ENCODE measurements at regions not wholly inside any gene's neighbourhood (a gene's known extent, or its start where the extent isn't known, plus 50 kb on each side); places are given as distances from the start of the nearest gene placed in this dataset.

DNA sequence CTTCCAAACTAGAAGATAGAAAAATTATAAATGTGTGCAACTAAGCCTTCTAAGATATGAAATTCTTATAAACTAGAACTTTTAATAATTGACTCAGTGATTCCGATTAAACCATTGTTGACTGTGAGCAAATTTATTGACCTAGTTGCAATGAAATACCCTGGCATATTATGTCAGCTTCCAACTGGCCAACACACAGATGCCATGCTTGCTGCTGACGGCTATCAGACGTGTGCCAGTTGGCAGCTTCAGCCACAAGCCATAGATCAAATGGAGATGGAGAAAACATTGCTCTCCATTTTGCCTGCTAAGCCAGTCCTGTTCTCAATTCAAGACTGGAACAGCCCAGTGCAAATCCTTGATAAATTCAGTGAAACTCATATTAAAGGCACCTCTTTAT, 101.7 kb upstream of the HDGFL1 start:
- no peak overlapping the region for H3K27ac ChIP-seq
- no peak overlapping the region for H3K9ac ChIP-seq
- H3K4me3 ChIP-seq = no peak overlapping the region
- H4K20me1 ChIP-seq = no peaks in the 10 kb centered on the region
- H3K9me3 ChIP-seq (replicated peaks in 1 of 11) = no peaks in the 10 kb centered on the region; a peak in 1 of 22 replicates
- no peaks in the 10 kb centered on the region for H3K27me3 ChIP-seq
- H3K4me2 ChIP-seq = no peak overlapping the region
- no peak for TF ChIP-seq Cebpa-rat (IDR thresholded peaks at IDR 0.05)
- H3K4me1 ChIP-seq = peaks cover 7 to 19% (median 14%) of the 10 kb centered on the region in 10 experiments; a peak in 17 of 20 replicates
- H3K36me3 ChIP-seq = no peaks in the 10 kb centered on the region

DNA sequence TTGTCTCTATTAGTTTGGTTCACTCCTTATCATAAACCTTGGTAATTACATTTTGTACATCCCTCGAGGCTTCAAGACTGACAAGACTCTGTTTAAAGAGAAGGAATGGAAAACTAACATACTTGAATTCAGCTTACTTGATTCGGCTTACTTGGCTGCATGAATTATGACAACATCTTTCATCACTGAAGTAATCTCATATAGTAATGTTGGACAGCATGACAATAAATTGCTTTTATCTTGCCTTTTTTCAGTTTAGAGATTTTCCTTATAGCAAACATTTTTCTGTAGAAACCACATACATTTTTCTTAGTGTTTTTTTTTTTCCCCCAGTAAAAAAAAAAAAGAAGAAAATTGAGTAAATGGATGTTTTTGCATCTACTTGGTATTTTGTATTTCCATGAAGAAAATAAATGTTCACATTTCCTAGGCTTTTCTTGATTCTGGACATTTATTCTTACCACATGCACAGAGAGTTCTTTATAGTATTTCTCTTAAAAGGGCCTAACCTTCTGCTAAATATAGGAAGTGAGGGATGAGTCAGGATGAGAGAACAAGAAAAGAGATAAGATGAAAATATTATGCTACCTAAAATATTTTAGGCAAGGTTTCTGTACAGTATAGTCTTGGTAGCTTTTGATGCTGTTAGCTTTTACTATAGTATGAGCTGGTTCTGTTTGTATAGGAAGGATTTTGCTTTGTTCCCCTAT, 101.0 kb upstream of the HDGFL1 start:
- H3K4me1 ChIP-seq = peaks cover 7 to 19% (median 14%) of the 10 kb centered on the region in 10 experiments; a peak in 17 of 20 replicates
- H3K36me3 ChIP-seq = no peaks in the 10 kb centered on the region
- no peaks in the 10 kb centered on the region for H4K20me1 ChIP-seq

DNA sequence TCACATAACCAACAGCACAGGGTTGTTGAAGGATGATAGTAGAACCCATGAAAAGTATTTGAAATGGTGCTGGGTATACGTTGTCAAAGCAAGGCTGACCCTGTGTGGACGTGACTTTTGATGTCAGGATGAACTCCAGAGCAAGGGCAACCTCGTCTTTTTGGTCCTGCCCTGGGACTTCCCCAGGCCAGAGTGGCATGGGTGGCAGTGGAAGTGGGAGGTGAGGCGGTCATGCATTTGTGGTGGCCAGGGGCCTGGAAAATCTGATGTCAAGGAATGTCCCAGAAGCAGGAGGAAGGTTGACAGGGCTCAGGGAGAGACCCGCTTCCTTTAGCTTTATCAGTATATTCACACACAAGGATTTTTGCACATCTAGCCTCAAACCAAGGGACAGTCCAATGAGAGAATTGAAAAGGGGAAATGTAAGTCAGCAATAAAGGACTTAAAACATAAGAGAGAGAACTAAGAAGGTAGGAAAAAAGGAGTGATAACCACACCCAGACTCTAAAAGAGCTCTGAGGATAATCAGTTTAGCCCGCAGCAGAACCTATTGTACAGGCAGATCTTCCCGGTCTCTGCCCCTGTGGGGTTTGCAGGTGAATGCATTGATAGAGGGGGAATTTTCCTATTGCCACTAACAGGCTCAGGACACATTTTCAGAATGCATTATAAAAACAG, 98.8 kb upstream of the HDGFL1 start:
- no peaks in the 10 kb centered on the region for H3K27me3 ChIP-seq
- 0 out of 22 replicates have a peak overlapping the region, but pooled peaks of 1 of the 11 experiments have one; percentile 28 for H3K9ac ChIP-seq
- H3K4me2 ChIP-seq = peak overlapping the region in 9 of 11 experiments; percentile 5 to 53 (median 33); a peak in 11 of 22 replicates
- H3K4me3 ChIP-seq = no peak overlapping the region
- no peak for TF ChIP-seq Cebpa-rat (IDR thresholded peaks at IDR 0.05)
- H3K4me1 ChIP-seq = peaks cover 7 to 19% (median 14%) of the 10 kb centered on the region in 10 experiments; a peak in 17 of 20 replicates
- no peaks in the 10 kb centered on the region for H3K36me3 ChIP-seq
- H4K20me1 ChIP-seq = no peaks in the 10 kb centered on the region
- no peaks in the 10 kb centered on the region for H3K9me3 ChIP-seq (replicated peaks in 1 of 11)
- H3K27ac ChIP-seq = no peak overlapping the region

More for the DNA sequence above, 101.0 kb upstream of the HDGFL1 start:
- H3K4me2 ChIP-seq = no peak overlapping the region
- no peaks in the 10 kb centered on the region for H3K27me3 ChIP-seq
- no peak overlapping the region for H3K27ac ChIP-seq
- no peak overlapping the region for H3K9ac ChIP-seq
- no peak overlapping the region for H3K4me3 ChIP-seq
- no peak for TF ChIP-seq Cebpa-rat (IDR thresholded peaks at IDR 0.05)
- no peaks in the 10 kb centered on the region; a peak in 1 of 22 replicates for H3K9me3 ChIP-seq (replicated peaks in 1 of 11)

DNA sequence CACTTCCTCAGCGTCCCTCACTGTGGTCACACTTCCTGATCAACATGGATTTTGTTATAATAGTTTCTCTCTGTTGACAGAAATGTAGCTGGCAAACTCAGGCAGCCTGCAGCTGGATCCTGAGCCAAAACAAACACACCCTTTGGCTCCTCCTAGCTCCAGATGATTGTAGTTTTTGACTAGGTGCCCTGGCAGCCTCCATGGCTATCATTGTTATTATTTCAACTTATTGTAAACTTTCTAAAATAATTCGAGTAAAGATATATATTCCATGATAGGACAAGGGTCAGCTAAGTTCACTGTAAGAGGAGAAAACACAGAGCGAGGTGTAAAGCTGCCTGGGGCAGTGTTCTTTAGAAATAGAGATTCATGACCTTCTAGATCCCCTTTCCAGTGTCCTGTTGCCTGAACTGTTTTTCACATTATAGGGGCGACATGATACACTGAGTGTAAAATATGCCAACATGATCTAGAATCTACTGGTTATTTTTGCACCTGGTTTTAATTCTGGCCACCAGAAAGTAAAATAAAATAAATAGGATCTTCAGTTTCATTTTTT, 98.2 kb upstream of the HDGFL1 start:
- Histone ChIP-seq H3K4me3 (no peak overlapping the region), H4K20me1 (no peaks in the 10 kb centered on the region), H3K4me1 (peaks cover 7 to 19% (median 14%) of the 10 kb centered on the region in 10 experiments; a peak in 17 of 20 replicates), H3K27ac (no peak overlapping the region), H3K9ac (0 out of 22 replicates have a peak overlapping the region, but pooled peaks of 2 of the 11 experiments have one; percentile 9 to 28), H3K27me3 (no peaks in the 10 kb centered on the region), H3K4me2 (peak overlapping the region in 9 of 11 experiments; percentile 5 to 53 (median 33); a peak in 11 of 22 replicates), H3K36me3 (no peaks in the 10 kb centered on the region), H3K9me3 (replicated peaks in 1 of 11) (no peaks in the 10 kb centered on the region)
- no peak for TF ChIP-seq Cebpa-rat (IDR thresholded peaks at IDR 0.05)

DNA sequence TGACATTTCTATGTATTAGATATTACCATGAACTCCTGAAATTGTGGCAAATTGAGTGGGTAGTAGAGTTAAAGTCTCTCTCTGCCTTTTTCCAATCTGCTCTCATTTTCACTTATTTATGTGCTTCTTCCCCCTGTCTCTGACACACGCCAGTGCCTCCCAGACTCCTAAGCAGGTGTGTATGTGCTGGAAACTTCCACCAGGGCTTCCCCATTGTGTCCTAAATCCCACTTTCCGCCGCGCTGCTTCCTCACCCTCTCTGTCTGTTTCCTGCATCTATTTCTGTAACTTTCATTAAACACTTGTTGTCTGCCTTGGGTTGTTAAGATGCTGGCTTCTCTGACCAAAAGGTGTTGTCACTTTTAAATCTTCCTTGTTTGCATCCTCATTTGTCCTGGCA, 97.6 kb upstream of the HDGFL1 start:
- peak overlapping the region in 2 of 11 experiments; percentile 17 to 33; a peak in 1 of 22 replicates for H3K4me2 ChIP-seq
- TF ChIP-seq Cebpa-rat (IDR thresholded peaks at IDR 0.05) = no peak
- H3K27ac ChIP-seq = no peak overlapping the region

DNA sequence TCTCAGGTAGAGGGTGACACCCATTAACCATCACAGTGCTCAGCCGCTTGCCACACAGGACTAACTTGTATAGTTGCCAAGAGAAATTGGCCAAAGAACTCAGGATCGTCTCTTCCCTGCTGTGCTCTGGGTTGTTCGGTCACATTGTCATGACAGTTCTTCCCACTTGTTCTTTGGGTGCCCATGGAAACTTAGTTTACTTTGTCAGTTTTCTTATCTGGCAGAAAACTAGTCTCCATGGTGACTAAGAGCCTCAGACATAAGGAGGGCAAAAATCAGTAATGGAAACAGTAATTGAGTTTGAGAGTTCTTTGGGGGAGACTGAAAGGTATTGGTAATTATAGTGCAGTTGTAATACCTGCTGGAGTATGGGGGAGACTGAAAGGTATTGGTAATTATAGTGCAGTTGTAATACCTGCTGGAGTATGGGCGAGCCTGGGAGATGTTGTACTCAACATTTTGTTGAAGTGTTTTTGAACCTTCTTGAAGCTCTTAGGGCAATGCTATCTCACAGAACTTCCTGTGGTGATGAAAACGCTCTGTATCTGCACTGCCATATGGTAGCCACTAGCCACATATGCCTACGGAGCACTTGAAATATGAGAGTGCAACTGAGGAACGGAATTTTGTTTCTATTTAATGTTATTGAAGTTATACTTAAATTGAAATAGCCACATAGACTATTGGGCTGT, 95.2 kb upstream of the HDGFL1 start:
- H4K20me1 ChIP-seq = no peaks in the 10 kb centered on the region
- no peaks in the 10 kb centered on the region for H3K27me3 ChIP-seq
- H3K9me3 ChIP-seq (replicated peaks in 1 of 11) = no peaks in the 10 kb centered on the region
- no peak overlapping the region for H3K4me2 ChIP-seq
- peaks cover 7 to 19% (median 14%) of the 10 kb centered on the region in 10 experiments; a peak in 17 of 20 replicates for H3K4me1 ChIP-seq
- H3K27ac ChIP-seq = no peak overlapping the region
- H3K4me3 ChIP-seq = no peak overlapping the region
- H3K9ac ChIP-seq = no peak overlapping the region
- TF ChIP-seq Cebpa-rat (IDR thresholded peaks at IDR 0.05) = no peak
- H3K36me3 ChIP-seq = no peaks in the 10 kb centered on the region

More for the DNA sequence above, 97.6 kb upstream of the HDGFL1 start:
- H4K20me1 ChIP-seq = no peaks in the 10 kb centered on the region
- no peaks in the 10 kb centered on the region for H3K9me3 ChIP-seq (replicated peaks in 1 of 11)
- H3K27me3 ChIP-seq = no peaks in the 10 kb centered on the region
- H3K36me3 ChIP-seq = no peaks in the 10 kb centered on the region
- no peak overlapping the region for H3K9ac ChIP-seq
- H3K4me3 ChIP-seq = no peak overlapping the region
- peaks cover 7 to 19% (median 14%) of the 10 kb centered on the region in 10 experiments; a peak in 17 of 20 replicates for H3K4me1 ChIP-seq

DNA sequence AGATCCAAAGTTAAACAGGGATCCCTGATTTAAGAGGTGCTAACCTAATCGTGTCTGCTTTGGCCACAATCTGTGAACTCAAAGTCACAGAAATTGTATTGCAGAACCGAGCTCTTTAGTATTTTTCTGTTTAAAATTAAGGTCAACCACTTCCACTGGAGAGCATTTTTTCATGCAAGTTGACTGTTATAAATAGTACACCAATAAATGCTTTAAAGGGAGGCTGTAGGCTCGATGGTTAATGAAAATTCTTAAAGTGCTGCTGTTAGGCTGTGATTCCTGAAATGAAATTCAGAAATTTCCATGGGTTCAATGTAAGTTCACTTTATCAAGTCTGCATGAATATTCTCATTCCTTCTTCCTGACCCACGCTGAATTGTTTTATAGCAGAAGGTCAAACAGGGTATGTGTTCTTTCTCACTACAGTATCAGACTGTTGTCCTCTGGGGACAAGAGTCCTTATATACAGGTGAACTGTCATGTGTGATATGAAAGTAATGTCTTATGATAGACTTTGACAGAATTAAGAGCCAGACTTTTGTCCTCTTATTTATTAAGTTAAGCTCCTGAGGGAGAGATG, 92.5 kb upstream of the HDGFL1 start:
- no peak overlapping the region for H3K4me3 ChIP-seq
- H3K27ac ChIP-seq = no peak overlapping the region
- no peak overlapping the region for H3K4me2 ChIP-seq
- H3K36me3 ChIP-seq = no peaks in the 10 kb centered on the region
- H3K9ac ChIP-seq = no peak overlapping the region
- no peaks in the 10 kb centered on the region for H3K27me3 ChIP-seq
- no peaks in the 10 kb centered on the region for H4K20me1 ChIP-seq
- H3K9me3 ChIP-seq (replicated peaks in 1 of 11) = no peaks in the 10 kb centered on the region
- TF ChIP-seq Cebpa-rat (IDR thresholded peaks at IDR 0.05) = no peak
- H3K4me1 ChIP-seq = peaks cover 0 to 1% (median under 1%) of the 10 kb centered on the region in 10 experiments; a peak in 4 of 20 replicates

DNA sequence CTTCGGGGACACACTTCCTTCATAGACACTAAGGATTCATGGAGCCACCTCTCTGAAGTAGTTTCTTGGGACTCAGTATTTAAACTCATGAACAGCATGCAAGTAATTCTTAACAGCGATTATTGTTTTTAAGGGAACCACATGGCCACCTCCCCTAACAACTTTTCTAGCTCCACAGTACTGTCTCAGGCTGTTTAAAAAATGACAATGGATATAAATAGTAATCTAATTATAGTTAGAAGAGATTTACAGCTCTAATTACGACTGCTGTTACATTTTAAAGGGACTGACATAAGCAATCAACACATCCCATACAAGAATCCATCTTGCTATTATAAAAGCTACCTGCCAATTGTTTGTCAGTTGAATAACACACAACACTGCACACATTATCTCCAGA, 72.1 kb upstream of the HDGFL1 start:
- Histone ChIP-seq H3K4me3 (no peak overlapping the region), H4K20me1 (no peaks in the 10 kb centered on the region), H3K4me2 (no peak overlapping the region), H3K27ac (no peak overlapping the region), H3K36me3 (no peaks in the 10 kb centered on the region), H3K9me3 (replicated peaks in 1 of 11) (no peaks in the 10 kb centered on the region), H3K4me1 (no peaks in the 10 kb centered on the region), H3K27me3 (no peaks in the 10 kb centered on the region), H3K9ac (no peak overlapping the region)
- TF ChIP-seq Cebpa-rat (IDR thresholded peaks at IDR 0.05) = no peak

Data from BLaER1 treated with 17β-estradiol and CSF1 and Interleukin-3, amounts not matched to agents 10 nM and 100 nM (cell line).